IPS-NIHi7 (cell line): ENCODE measurements at regions not wholly inside any gene's neighbourhood (a gene's known extent, or its start where the extent isn't known, plus 50 kb on each side); places are given as distances from the start of the nearest gene placed in this dataset.

ENCODE experiments used
- DNase-seq: peaks from one replicate; pipeline ENCODE4 v3.0.0; 2012; ENCODE audit warnings: mixed read lengths; ENCODE audit errors: extremely low spot score

GRCh38 chr7:25881317-25882037 lies 270.5 kb upstream of the NFE2L3 start:
- DNase-seq, result no peak

- no peak for DNase-seq
Measured at GRCh38 chr7:25882151-25882773, 269.7 kb upstream of the NFE2L3 start.

GRCh38 chr7:25884265-25884828 lies 267.7 kb upstream of the NFE2L3 start:
- DNase-seq, result no peak

GRCh38 chr7:25885057-25885576 lies 266.9 kb upstream of the NFE2L3 start:
- no peak for DNase-seq

- DNase-seq, result no peak
Measured at GRCh38 chr7:25886387-25887240, 265.4 kb upstream of the NFE2L3 start.

- DNase-seq, result no peak
Measured at GRCh38 chr7:25887266-25887665, 264.7 kb upstream of the NFE2L3 start.

GRCh38 chr7:25887795-25888559 lies 264.0 kb upstream of the NFE2L3 start:
- DNase-seq, result no peak

- DNase-seq, result no peak
Measured at GRCh38 chr7:25889765-25890164, 262.2 kb upstream of the NFE2L3 start.

- no peak for DNase-seq
Measured at GRCh38 chr7:25891591-25891990, 260.4 kb upstream of the NFE2L3 start.

GRCh38 chr7:25893436-25893835 lies 258.6 kb upstream of the NFE2L3 start:
- no peak for DNase-seq

- peak; percentile 43 for DNase-seq
Measured at GRCh38 chr7:25894002-25894901, 257.7 kb upstream of the NFE2L3 start.

- DNase-seq, result peak; percentile 70
Measured at GRCh38 chr7:25894902-25895791, 256.9 kb upstream of the NFE2L3 start.

- peak; percentile 69 for DNase-seq
Measured at GRCh38 chr7:25895792-25896171, 256.2 kb upstream of the NFE2L3 start.

GRCh38 chr7:25897261-25897782 lies 254.7 kb upstream of the NFE2L3 start:
- DNase-seq, result no peak

- no peak for DNase-seq
Measured at GRCh38 chr7:25900245-25900644, 251.8 kb upstream of the NFE2L3 start.

GRCh38 chr7:25900877-25901276 lies 251.1 kb upstream of the NFE2L3 start:
- DNase-seq, result no peak

GRCh38 chr7:25901658-25902057 lies 250.3 kb upstream of the NFE2L3 start:
- DNase-seq, result no peak

GRCh38 chr7:25906003-25906402 lies 246.0 kb upstream of the NFE2L3 start:
- DNase-seq, result no peak

GRCh38 chr7:25906760-25907159 lies 245.2 kb upstream of the NFE2L3 start:
- no peak for DNase-seq
